Osteoblast (primary cell): ENCODE measurements at regions not wholly inside any gene's neighbourhood (a gene's known extent, or its start where the extent isn't known, plus 50 kb on each side); places are given as distances from the start of the nearest gene placed in this dataset.

Experiments used
- DNase-seq: peaks from one replicate; pipeline ENCODE4 v3.0.0; 2011; ENCODE audit warnings: low spot score, mixed read lengths; ENCODE audit not compliant: insufficient read length; ENCODE audit errors: missing footprints
- H2AFZ ChIP-seq: 2 replicates; pipeline ENCODE4 v1.6.0; 2011; ENCODE audit warnings: mild to moderate bottlenecking, low read length
- H3K27ac ChIP-seq: 2 replicates; pipeline ENCODE4 v1.5.1; 2011; ENCODE audit warnings: mild to moderate bottlenecking, low read depth, low read length, moderate library complexity
- H3K27me3 ChIP-seq: 2 replicates; pipeline ENCODE4 v1.6.0; 2012; ENCODE audit warnings: mild to moderate bottlenecking, control low read depth, inconsistent platforms, low read length, moderate library complexity; ENCODE audit not compliant: insufficient read depth
- H3K36me3 ChIP-seq: 2 replicates; pipeline ENCODE4 v1.5.1; 2011; ENCODE audit warnings: mild to moderate bottlenecking, low read length, control low read depth, moderate library complexity; ENCODE audit not compliant: insufficient read depth
- H3K4me1 ChIP-seq: 2 replicates; pipeline ENCODE4 v1.5.1; 2011; ENCODE audit warnings: mild to moderate bottlenecking, low read length, control low read depth, moderate library complexity; ENCODE audit not compliant: insufficient read depth
- H3K4me2 ChIP-seq: 2 replicates; pipeline ENCODE4 v1.6.0; 2011; ENCODE audit warnings: mild to moderate bottlenecking, low read length; ENCODE audit not compliant: insufficient read depth
- H3K4me3 ChIP-seq: fragments of 200-600 bp; sonication (generic); 3 replicates; pipeline ENCODE4 v1.5.1; 2012; ENCODE audit warnings: mild to moderate bottlenecking, low read length, inconsistent platforms; ENCODE audit not compliant: insufficient read depth
- H3K79me2 ChIP-seq: 2 replicates; pipeline ENCODE4 v1.6.0; 2012; ENCODE audit warnings: mild to moderate bottlenecking, low read length, control low read depth, inconsistent platforms; ENCODE audit not compliant: insufficient read depth
- H3K9me3 ChIP-seq: 2 replicates; pipeline ENCODE4 v1.5.1; 2011; ENCODE audit warnings: low read depth, low read length, control low read depth
- H4K20me1 ChIP-seq: 2 replicates; pipeline ENCODE4 v1.6.0; 2012; ENCODE audit warnings: mild to moderate bottlenecking, low read length, control low read depth; ENCODE audit not compliant: insufficient read depth
- TF ChIP-seq, protein P1 (sequence below): IDR thresholded peaks from 2 replicates; pipeline ENCODE4 v1.5.1; 2011; ENCODE audit warnings: mild to moderate bottlenecking, low read depth, low read length, moderate library complexity; ENCODE audit errors: extremely low read depth

DNA sequence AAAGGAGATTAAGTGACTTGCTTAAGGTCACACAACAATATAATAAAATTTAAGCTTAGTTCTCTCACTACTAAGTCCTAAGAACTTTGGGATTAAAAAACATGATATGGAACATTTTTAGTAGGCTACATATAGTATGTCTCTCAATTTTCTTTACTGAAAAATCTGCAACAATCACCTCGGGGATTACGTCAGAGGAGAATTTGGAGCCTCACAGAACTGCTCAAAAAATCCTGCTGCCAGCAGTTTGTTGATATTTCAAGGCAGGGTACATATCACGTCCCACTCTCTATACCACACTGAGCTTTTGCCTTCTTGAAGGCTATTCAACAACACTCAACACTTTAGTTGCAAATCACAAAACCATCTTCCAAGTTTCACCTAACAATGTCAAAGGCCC is 561.6 kb upstream of the BTBD3 start:
- Histone ChIP-seq H3K4me1 (no peaks in the 10 kb centered on the region), H3K9me3 (no peaks in the 10 kb centered on the region), H4K20me1 (no peaks in the 10 kb centered on the region), H3K79me2 (no peaks in the 10 kb centered on the region), H2AFZ (no peak overlapping the region), H3K36me3 (no peaks in the 10 kb centered on the region), H3K4me3 (no peak overlapping the region), H3K27ac (no peak overlapping the region), H3K4me2 (no peak overlapping the region), H3K27me3 (no peaks in the 10 kb centered on the region)
- TF ChIP-seq, protein P1, sequence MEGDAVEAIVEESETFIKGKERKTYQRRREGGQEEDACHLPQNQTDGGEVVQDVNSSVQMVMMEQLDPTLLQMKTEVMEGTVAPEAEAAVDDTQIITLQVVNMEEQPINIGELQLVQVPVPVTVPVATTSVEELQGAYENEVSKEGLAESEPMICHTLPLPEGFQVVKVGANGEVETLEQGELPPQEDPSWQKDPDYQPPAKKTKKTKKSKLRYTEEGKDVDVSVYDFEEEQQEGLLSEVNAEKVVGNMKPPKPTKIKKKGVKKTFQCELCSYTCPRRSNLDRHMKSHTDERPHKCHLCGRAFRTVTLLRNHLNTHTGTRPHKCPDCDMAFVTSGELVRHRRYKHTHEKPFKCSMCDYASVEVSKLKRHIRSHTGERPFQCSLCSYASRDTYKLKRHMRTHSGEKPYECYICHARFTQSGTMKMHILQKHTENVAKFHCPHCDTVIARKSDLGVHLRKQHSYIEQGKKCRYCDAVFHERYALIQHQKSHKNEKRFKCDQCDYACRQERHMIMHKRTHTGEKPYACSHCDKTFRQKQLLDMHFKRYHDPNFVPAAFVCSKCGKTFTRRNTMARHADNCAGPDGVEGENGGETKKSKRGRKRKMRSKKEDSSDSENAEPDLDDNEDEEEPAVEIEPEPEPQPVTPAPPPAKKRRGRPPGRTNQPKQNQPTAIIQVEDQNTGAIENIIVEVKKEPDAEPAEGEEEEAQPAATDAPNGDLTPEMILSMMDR: no peak
- no peak for DNase-seq

DNA sequence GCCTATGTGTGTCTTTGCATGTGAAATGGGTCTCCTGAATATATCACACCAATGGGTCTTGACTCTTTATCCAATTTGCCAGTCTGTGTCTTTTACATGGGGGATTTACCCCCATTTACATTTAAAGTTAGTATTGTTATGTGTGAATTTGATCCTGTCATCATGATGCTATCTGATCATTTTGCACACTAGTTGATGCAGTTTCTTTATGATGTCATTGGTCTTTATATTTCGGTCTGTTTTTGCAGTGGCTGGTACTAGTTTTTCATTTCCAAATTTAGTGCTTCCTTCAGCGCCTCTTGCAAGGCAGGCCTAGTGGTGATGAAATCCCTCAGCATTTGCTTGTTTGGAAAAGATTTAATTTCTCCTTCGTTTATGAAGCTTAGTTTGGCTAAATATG is 555.2 kb upstream of the BTBD3 start:
- Histone ChIP-seq H3K79me2 (no peaks in the 10 kb centered on the region), H3K4me1 (no peaks in the 10 kb centered on the region), H3K9me3 (no peaks in the 10 kb centered on the region), H3K27me3 (no peaks in the 10 kb centered on the region), H4K20me1 (no peaks in the 10 kb centered on the region), H3K36me3 (no peaks in the 10 kb centered on the region), H3K4me2 (no peak overlapping the region), H3K4me3 (no peak overlapping the region), H2AFZ (no peak overlapping the region), H3K27ac (no peak overlapping the region)
- DNase-seq: no peak
- TF ChIP-seq, protein P1: no peak

DNA sequence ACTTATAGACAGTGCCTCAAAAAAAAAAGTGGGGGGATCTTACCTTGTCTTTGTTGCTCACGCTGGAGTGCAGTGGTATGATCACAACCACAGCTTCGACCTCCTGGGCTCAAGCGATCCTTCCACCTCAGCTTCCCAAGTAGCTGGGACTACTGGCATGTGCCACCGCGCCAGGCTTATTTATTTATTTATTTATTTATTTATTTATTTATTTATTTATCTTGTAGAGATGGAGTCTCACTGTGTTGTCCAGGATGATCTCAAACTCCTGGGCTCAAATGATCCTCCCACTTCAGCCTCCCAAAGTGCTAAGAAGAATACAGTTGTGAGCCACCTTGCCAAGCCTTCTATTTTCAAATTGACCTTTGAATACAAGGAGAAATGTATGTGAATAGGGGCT is 553.0 kb upstream of the BTBD3 start:
- Histone ChIP-seq H3K4me1 (no peaks in the 10 kb centered on the region), H3K36me3 (no peaks in the 10 kb centered on the region), H3K27me3 (peaks cover 6% of the 10 kb centered on the region), H3K4me2 (no peak overlapping the region), H3K4me3 (no peak overlapping the region), H4K20me1 (no peaks in the 10 kb centered on the region), H3K27ac (no peak overlapping the region), H2AFZ (no peak overlapping the region), H3K79me2 (no peaks in the 10 kb centered on the region), H3K9me3 (no peaks in the 10 kb centered on the region)
- no peak for DNase-seq
- TF ChIP-seq, protein P1: no peak

DNA sequence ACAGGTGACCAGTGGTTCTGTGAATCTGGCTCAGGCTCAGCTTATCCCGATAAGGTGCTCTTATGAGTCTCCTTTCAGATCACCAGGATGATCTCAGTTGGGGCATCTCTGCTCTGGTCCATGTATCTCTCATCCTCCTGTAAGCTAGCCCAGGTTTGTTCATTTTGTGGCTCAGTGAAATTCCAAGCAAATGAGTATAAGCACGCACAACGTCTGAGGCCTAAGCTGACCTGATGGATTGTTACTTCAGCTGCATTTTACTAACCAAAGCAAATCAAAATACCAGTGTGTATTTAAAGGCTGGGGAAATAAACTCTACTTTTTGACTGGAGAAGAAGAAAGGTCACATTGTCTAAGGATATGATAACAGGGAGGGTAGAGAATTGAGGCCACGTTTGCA is 551.0 kb upstream of the BTBD3 start:
- Histone ChIP-seq H4K20me1 (no peaks in the 10 kb centered on the region), H3K27me3 (peaks cover 6% of the 10 kb centered on the region), H3K27ac (no peak overlapping the region), H3K4me2 (no peak overlapping the region), H3K79me2 (no peaks in the 10 kb centered on the region), H3K4me3 (no peak overlapping the region), H3K9me3 (no peaks in the 10 kb centered on the region), H3K4me1 (no peaks in the 10 kb centered on the region), H3K36me3 (no peaks in the 10 kb centered on the region), H2AFZ (no peak overlapping the region)
- TF ChIP-seq, protein P1: no peak
- no peak for DNase-seq
